Keratinocyte (primary cell): ENCODE measurements at regions not wholly inside any gene's neighbourhood (a gene's known extent, or its start where the extent isn't known, plus 50 kb on each side); places are given as distances from the start of the nearest gene placed in this dataset.

Experiments used
- EZH2 ChIP-seq: IDR thresholded peaks from one replicate; pipeline ENCODE4 v1.6.1; 2012; ENCODE audit warnings: inconsistent platforms, mild to moderate bottlenecking, low read length, moderate library complexity
- TF ChIP-seq, protein P1 (sequence below), 3 experiments: IDR thresholded peaks in 1 of 3; conservative IDR thresholded peaks in 1 of 3; optimal IDR thresholded peaks in 1 of 3; 2 replicates in 2 of 3; 3 replicates in 1 of 3; pipeline versions ENCODE3 to v1.5.1; 2011; ENCODE audit warnings: low read length in 3 of 3, mild to moderate bottlenecking in 3 of 3, moderate library complexity in 2 of 3, control low read depth in 1 of 3, inconsistent platforms in 1 of 3; ENCODE audit not compliant: insufficient read depth in 2 of 3; ENCODE audit errors: extremely low read depth in 1 of 3

GRCh38 chr3:177249203-177249602, 51.9 kb upstream of the TBL1XR1 start:
- TF ChIP-seq, protein P1, sequence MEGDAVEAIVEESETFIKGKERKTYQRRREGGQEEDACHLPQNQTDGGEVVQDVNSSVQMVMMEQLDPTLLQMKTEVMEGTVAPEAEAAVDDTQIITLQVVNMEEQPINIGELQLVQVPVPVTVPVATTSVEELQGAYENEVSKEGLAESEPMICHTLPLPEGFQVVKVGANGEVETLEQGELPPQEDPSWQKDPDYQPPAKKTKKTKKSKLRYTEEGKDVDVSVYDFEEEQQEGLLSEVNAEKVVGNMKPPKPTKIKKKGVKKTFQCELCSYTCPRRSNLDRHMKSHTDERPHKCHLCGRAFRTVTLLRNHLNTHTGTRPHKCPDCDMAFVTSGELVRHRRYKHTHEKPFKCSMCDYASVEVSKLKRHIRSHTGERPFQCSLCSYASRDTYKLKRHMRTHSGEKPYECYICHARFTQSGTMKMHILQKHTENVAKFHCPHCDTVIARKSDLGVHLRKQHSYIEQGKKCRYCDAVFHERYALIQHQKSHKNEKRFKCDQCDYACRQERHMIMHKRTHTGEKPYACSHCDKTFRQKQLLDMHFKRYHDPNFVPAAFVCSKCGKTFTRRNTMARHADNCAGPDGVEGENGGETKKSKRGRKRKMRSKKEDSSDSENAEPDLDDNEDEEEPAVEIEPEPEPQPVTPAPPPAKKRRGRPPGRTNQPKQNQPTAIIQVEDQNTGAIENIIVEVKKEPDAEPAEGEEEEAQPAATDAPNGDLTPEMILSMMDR (optimal IDR thresholded peaks at IDR 0.05 in 1 of 3, IDR thresholded peaks at IDR 0.05 in 1 of 3, conservative IDR thresholded peaks at IDR 0.05 in 1 of 3; ENCODE audit: extremely low read depth in 1 of 3, insufficient read depth in 2 of 3, low read length in 3 of 3), result no peak
- TF ChIP-seq EZH2, result no peak
